Right atrium auricular region (tissue), 2 donors: ENCODE measurements at regions not wholly inside any gene's neighbourhood (a gene's known extent, or its start where the extent isn't known, plus 50 kb on each side); places are given as distances from the start of the nearest gene placed in this dataset.

Experiments
- DNase-seq: peaks from one replicate; pipeline ENCODE4 v3.0.0-alpha.2; 2019; ENCODE audit warnings: low spot score
- H3K27ac ChIP-seq, 2 donors: fragments of 200-600 bp; sonication (generic); 1 replicate in 1 of 2; 2 replicates in 1 of 2; pipeline ENCODE4 v1.5.1; 2016 to 2019
- H3K27me3 ChIP-seq, 2 donors: fragments of 200-600 bp; sonication (generic); one replicate each; pipeline versions ENCODE4 v1.5.1 to v1.6.0; 2017 to 2019
- H3K36me3 ChIP-seq: fragments of 200-600 bp; sonication (generic); one replicate; pipeline ENCODE4 v1.5.1; 2016
- H3K4me1 ChIP-seq, 2 donors: fragments of 200-600 bp; sonication (generic); one replicate each; pipeline versions ENCODE4 v1.5.1 to v1.6.0; 2017 to 2019
- H3K4me3 ChIP-seq, 2 donors: fragments of 200-600 bp; sonication (generic); 1 replicate in 1 of 2; 2 replicates in 1 of 2; pipeline ENCODE4 v1.5.1; 2017 to 2019; ENCODE audit warnings: mild to moderate bottlenecking in 1 of 2, moderate library complexity in 1 of 2
- H3K9me3 ChIP-seq, 2 donors: fragments of 200-600 bp; sonication (generic); one replicate each; pipeline ENCODE4 v1.5.1; 2019
- TF ChIP-seq, protein P1 (sequence below), 2 donors: fragments of 200-600 bp; sonication (generic); IDR thresholded peaks; one replicate each; pipeline ENCODE4 v1.5.1; 2019; ENCODE audit warnings: antibody characterized with exemption in 2 of 2

DNA sequence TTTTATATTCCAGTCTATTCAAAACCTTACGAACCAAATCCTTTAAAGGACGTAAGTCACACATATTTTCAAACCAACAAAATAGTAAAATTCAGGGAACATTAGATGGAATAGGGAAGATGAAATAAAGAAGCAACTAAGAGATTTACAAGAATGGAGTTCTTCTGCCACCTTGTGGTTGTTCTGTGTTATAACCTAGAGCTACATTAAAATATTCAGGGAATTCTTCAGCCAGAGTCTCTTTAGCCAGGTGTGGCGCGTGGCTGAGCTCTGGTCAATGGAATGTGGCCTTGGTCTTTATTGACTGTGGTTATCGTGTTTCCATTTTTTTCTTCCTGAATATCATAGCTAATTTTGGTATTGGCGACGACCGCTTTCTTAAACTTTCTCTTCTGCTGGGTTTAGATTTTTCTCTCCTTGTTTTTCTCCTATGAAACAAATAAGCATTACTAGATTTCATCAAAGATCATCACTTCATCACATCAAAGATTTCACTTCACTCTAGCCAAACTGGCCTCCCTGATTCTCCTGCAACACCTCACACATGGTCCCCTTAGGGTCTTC lies 221.3 kb downstream of the MRPL39 start:
- no peak for DNase-seq
- TF ChIP-seq, protein P1, sequence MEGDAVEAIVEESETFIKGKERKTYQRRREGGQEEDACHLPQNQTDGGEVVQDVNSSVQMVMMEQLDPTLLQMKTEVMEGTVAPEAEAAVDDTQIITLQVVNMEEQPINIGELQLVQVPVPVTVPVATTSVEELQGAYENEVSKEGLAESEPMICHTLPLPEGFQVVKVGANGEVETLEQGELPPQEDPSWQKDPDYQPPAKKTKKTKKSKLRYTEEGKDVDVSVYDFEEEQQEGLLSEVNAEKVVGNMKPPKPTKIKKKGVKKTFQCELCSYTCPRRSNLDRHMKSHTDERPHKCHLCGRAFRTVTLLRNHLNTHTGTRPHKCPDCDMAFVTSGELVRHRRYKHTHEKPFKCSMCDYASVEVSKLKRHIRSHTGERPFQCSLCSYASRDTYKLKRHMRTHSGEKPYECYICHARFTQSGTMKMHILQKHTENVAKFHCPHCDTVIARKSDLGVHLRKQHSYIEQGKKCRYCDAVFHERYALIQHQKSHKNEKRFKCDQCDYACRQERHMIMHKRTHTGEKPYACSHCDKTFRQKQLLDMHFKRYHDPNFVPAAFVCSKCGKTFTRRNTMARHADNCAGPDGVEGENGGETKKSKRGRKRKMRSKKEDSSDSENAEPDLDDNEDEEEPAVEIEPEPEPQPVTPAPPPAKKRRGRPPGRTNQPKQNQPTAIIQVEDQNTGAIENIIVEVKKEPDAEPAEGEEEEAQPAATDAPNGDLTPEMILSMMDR (IDR thresholded peaks at IDR 0.05) = peak; percentile 53 to 88

DNA sequence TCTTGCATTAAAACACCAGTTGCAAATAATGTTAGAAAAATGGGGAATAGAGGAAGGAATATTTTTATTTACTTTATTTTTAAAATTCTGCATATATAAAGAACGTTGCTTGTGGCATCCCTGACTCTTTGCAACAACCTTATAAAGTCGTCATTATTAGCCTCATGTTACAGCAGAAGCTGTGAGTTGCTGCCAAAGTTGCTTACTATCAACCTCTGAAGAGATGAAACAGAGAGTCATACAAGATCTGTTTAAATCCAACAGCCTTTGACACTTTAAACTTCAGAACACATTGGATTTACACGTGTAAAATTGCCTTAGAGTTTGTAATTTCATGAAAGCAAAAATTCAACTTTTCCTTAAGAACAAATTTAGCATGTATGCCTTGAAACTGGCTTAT lies 221.9 kb downstream of the MRPL39 start:
- TF ChIP-seq, protein P1 (IDR thresholded peaks at IDR 0.05) = no peak
- H3K27ac ChIP-seq = no peak overlapping the region

More for the DNA sequence above, 221.3 kb downstream of the MRPL39 start:
- H3K27me3 ChIP-seq = no peaks in the 10 kb centered on the region
- H3K4me1 ChIP-seq = no peaks in the 10 kb centered on the region
- no peaks in the 10 kb centered on the region for H3K9me3 ChIP-seq
- H3K4me3 ChIP-seq = no peak overlapping the region
- no peaks in the 10 kb centered on the region for H3K36me3 ChIP-seq
- H3K27ac ChIP-seq = no peak overlapping the region

GRCh38 chr21:25384782-25385181 lies 222.5 kb downstream of the MRPL39 start:
- DNase-seq = no peak
- no peaks in the 10 kb centered on the region for H3K27me3 ChIP-seq
- H3K4me3 ChIP-seq = no peak overlapping the region
- H3K9me3 ChIP-seq = no peaks in the 10 kb centered on the region
- H3K27ac ChIP-seq = no peak overlapping the region
- H3K4me1 ChIP-seq = no peaks in the 10 kb centered on the region
- no peaks in the 10 kb centered on the region for H3K36me3 ChIP-seq
- TF ChIP-seq, protein P1 (IDR thresholded peaks at IDR 0.05) = no peak

More for the DNA sequence above, 221.9 kb downstream of the MRPL39 start:
- no peak for DNase-seq
- Histone ChIP-seq H3K4me1 (no peaks in the 10 kb centered on the region), H3K4me3 (no peak overlapping the region), H3K9me3 (no peaks in the 10 kb centered on the region), H3K36me3 (no peaks in the 10 kb centered on the region), H3K27me3 (no peaks in the 10 kb centered on the region)

- no peaks in the 10 kb centered on the region for H3K36me3 ChIP-seq
- no peaks in the 10 kb centered on the region for H3K4me1 ChIP-seq
- DNase-seq = no peak
- TF ChIP-seq, protein P1 (IDR thresholded peaks at IDR 0.05) = no peak
- no peak overlapping the region for H3K27ac ChIP-seq
- no peak overlapping the region for H3K4me3 ChIP-seq
- H3K9me3 ChIP-seq = no peaks in the 10 kb centered on the region
- no peaks in the 10 kb centered on the region for H3K27me3 ChIP-seq
Measured at GRCh38 chr21:25383545-25383944, 223.7 kb downstream of the MRPL39 start.

GRCh38 chr21:25381936-25382452 lies 225.3 kb downstream of the MRPL39 start:
- TF ChIP-seq, protein P1 (IDR thresholded peaks at IDR 0.05) = no peak
- Histone ChIP-seq H3K4me1 (no peaks in the 10 kb centered on the region), H3K9me3 (no peaks in the 10 kb centered on the region), H3K36me3 (no peaks in the 10 kb centered on the region), H3K27me3 (no peaks in the 10 kb centered on the region), H3K4me3 (no peak overlapping the region), H3K27ac (no peak overlapping the region)
- no peak for DNase-seq

DNA sequence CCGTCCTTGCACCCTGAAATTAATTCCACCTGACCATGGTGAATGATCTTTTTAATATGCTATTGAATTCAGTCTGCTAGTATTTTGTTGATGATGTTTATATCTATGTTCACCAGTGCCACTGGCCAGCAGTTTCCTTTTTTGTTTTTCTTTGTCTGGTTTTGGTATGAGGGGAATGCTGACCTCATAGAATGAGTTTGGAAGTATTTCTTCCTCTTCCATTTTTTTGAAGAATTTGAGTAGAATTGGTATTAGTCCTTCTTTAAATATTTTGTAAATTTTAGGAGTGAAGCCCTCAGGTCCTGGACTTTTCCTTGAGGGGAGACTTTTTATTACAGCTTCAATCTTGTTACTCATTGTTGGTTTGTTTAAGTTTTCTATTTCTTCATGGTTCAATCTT lies 231.6 kb downstream of the MRPL39 start:
- Histone ChIP-seq H3K4me3 (no peak overlapping the region), H3K27ac (no peak overlapping the region), H3K9me3 (no peaks in the 10 kb centered on the region), H3K36me3 (no peaks in the 10 kb centered on the region), H3K27me3 (no peaks in the 10 kb centered on the region), H3K4me1 (no peaks in the 10 kb centered on the region)
- TF ChIP-seq, protein P1 (IDR thresholded peaks at IDR 0.05) = no peak
- DNase-seq = no peak
